Brain microvascular endothelial cell (primary cell): ENCODE measurements at regions not wholly inside any gene's neighbourhood (a gene's known extent, or its start where the extent isn't known, plus 50 kb on each side); places are given as distances from the start of the nearest gene placed in this dataset.

Experiments
- DNase-seq: peaks from one replicate; pipeline ENCODE4 v3.0.0-alpha.2; 2020
- H3K27ac ChIP-seq: fragments of 250-450 bp; sonication (Bioruptor Pico); 2 replicates; pipeline ENCODE4 v1.5.1; 2020; ENCODE audit warnings: mild to moderate bottlenecking, moderate library complexity
- H3K27me3 ChIP-seq: fragments of 250-450 bp; sonication (Bioruptor Pico); replicated peaks from 2 replicates; pipeline ENCODE4 v1.5.1; 2020; ENCODE audit warnings: mild to moderate bottlenecking
- H3K36me3 ChIP-seq: fragments of 250-450 bp; sonication (Bioruptor Pico); replicated peaks from 2 replicates; pipeline ENCODE4 v1.5.1; 2020; ENCODE audit warnings: mild to moderate bottlenecking
- H3K4me3 ChIP-seq: 2 replicates; pipeline ENCODE4 v1.5.1; 2011; ENCODE audit warnings: low read depth, mild to moderate bottlenecking, control low read depth, low read length, moderate library complexity
- in situ Hi-C: cut with HindIII; loops from 2 replicates; pipeline ENCODE4 v1.10.0; 2017; ENCODE audit warnings: low sequenced_read_pairs, low pct_ligation_motif_present
- TF ChIP-seq, protein P1 (sequence below): IDR thresholded peaks from 2 replicates; pipeline ENCODE4 v1.5.1; 2011; ENCODE audit warnings: low read depth, mild to moderate bottlenecking, moderate library complexity, low read length, control low read depth, inconsistent platforms; ENCODE audit errors: missing control alignments

DNA sequence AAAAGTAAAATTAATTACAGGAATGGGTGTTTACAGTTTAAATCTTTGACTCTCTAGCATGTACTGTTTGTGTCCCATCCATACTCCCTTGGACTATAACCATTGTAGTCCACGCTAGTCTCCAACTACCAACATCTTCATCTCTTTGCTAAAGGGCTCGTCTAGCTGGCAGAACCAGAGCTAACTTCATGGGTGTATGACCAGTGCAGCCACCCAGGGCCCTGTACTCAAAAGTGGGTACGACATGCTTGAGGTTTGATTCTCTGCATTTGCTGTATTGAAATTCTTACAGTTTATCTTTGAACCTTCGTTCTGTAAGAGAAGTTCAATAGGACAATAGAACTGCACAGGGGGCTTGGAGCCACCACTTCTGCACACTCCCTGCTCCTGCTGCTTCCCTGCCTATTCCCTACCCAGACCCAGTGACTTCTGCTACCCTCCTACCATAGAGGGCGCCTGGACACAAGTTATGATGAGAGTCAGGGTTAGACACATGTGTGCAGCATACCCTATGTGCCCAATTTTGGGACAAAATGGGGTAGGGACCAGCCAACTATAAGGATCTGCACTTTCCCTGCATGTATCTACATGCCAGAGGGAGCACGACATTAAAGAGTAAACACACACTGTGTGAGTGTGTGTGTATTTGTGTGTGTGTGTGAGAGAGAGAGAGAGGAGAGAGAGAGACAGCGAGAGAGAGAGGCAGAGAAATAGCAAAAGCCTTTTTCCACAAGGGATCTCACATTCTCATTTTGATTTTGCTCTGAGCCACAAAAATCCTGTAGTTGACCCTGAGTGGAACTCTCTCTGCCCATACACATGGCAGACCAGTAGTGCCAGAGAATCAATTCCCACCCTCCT lies 59.0 kb upstream of the NECTIN3 start:
- in situ Hi-C loops = no loop called here
- DNase-seq = no peak
- Histone ChIP-seq H3K4me3 (no peak overlapping the region), H3K36me3 (no peaks in the 10 kb centered on the region), H3K27ac (no peak overlapping the region), H3K27me3 (no peaks in the 10 kb centered on the region)
- TF ChIP-seq, protein P1, sequence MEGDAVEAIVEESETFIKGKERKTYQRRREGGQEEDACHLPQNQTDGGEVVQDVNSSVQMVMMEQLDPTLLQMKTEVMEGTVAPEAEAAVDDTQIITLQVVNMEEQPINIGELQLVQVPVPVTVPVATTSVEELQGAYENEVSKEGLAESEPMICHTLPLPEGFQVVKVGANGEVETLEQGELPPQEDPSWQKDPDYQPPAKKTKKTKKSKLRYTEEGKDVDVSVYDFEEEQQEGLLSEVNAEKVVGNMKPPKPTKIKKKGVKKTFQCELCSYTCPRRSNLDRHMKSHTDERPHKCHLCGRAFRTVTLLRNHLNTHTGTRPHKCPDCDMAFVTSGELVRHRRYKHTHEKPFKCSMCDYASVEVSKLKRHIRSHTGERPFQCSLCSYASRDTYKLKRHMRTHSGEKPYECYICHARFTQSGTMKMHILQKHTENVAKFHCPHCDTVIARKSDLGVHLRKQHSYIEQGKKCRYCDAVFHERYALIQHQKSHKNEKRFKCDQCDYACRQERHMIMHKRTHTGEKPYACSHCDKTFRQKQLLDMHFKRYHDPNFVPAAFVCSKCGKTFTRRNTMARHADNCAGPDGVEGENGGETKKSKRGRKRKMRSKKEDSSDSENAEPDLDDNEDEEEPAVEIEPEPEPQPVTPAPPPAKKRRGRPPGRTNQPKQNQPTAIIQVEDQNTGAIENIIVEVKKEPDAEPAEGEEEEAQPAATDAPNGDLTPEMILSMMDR = peak; percentile 45
